Loucy (cell line): ENCODE measurements at regions not wholly inside any gene's neighbourhood (a gene's known extent, or its start where the extent isn't known, plus 50 kb on each side); places are given as distances from the start of the nearest gene placed in this dataset.

Source experiments
- EZH2phosphoT487 ChIP-seq: fragments of 200-600 bp; IDR thresholded peaks from 2 replicates; pipeline ENCODE4 v1.6.1; 2018; ENCODE audit warnings: antibody characterized with exemption, mild to moderate bottlenecking, moderate library complexity, borderline replicate concordance
- TF ChIP-seq, protein P1 (sequence below): fragments of 200-600 bp; sonication (generic); conservative IDR thresholded peaks from 2 replicates; pipeline ENCODE4 v1.5.1; 2014; ENCODE audit warnings: mild to moderate bottlenecking, antibody characterized with exemption, low read length

DNA sequence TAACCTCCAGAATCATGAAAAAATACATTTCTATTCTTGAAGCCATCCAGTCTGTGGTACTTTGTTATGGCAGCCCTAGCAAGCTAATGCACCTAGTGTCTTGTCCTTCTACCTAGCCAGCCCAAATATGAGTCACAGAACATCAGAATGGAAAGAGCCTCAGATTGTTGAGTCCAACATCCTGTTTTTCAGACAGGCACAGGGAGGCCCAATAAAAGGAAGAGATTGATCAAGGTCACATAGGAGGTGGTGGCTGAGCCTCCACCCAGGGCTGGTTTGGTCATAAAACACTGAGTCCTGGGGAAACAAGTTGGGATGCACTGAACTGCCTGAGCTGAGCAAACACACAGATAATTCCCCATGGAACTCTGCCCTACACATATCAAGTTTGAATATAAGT, 195.5 kb downstream of the TTC32 start:
- TF ChIP-seq, protein P1, sequence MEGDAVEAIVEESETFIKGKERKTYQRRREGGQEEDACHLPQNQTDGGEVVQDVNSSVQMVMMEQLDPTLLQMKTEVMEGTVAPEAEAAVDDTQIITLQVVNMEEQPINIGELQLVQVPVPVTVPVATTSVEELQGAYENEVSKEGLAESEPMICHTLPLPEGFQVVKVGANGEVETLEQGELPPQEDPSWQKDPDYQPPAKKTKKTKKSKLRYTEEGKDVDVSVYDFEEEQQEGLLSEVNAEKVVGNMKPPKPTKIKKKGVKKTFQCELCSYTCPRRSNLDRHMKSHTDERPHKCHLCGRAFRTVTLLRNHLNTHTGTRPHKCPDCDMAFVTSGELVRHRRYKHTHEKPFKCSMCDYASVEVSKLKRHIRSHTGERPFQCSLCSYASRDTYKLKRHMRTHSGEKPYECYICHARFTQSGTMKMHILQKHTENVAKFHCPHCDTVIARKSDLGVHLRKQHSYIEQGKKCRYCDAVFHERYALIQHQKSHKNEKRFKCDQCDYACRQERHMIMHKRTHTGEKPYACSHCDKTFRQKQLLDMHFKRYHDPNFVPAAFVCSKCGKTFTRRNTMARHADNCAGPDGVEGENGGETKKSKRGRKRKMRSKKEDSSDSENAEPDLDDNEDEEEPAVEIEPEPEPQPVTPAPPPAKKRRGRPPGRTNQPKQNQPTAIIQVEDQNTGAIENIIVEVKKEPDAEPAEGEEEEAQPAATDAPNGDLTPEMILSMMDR, result no peak
- no peak for TF ChIP-seq EZH2phosphoT487
